ENCODE measurements at regions not wholly inside any gene's neighbourhood (a gene's known extent, or its start where the extent isn't known, plus 50 kb on each side); places are given as distances from the start of the nearest gene placed in this dataset.

DNA sequence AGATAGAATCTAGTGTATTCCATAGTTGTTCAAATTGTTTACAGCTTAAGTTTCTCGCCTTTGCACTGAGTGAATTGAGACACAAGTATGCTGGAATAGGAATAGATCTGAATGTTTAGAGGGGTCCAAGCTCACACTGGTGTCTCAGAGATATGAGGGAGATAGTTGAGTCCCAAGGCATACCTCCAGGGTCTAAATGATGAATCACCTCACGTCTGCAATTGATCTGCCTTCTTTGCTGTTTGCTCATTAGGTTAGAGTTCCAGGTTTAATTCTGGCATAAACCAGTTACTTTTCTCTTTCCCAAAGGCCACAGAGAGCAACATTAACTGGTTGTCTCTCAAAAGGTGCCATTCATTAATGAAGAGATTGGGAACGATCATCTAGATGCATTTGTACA is 106.3 kb upstream of the MME start:
- DNase-seq (no peak), ATAC-seq (no peak)
- Mint-ChIP-seq H3K9me3 (peaks cover 6 to 14% of the 10 kb centered on the region in 2 donors), H3K4me1 (no peaks in the 10 kb centered on the region), H3K36me3 (no peaks in the 10 kb centered on the region), H3K27ac (no peak overlapping the region), H3K4me3 (no peak overlapping the region), H3K27me3 (ENCODE audit: low read depth in 2 of 2) (no peaks in the 10 kb centered on the region)
- Histone ChIP-seq H3K36me3 (ENCODE audit: control insufficient read depth, insufficient read depth, low read length) (no peaks in the 10 kb centered on the region), H3K27me3 (ENCODE audit: control insufficient read depth, insufficient read depth, low read length) (no peaks in the 10 kb centered on the region), H3K4me1 (ENCODE audit: control insufficient read depth, insufficient read depth, low read length) (no peaks in the 10 kb centered on the region), H3K27ac (ENCODE audit: low read length) (no peak overlapping the region), H3K9me3 (ENCODE audit: control insufficient read depth, insufficient read depth, low read length) (no peaks in the 10 kb centered on the region), H3K4me3 (ENCODE audit: low read length) (no peak overlapping the region)
- intact Hi-C loops (cut with micrococcal nuclease) = no loop called here
- TF ChIP-seq, protein P1, sequence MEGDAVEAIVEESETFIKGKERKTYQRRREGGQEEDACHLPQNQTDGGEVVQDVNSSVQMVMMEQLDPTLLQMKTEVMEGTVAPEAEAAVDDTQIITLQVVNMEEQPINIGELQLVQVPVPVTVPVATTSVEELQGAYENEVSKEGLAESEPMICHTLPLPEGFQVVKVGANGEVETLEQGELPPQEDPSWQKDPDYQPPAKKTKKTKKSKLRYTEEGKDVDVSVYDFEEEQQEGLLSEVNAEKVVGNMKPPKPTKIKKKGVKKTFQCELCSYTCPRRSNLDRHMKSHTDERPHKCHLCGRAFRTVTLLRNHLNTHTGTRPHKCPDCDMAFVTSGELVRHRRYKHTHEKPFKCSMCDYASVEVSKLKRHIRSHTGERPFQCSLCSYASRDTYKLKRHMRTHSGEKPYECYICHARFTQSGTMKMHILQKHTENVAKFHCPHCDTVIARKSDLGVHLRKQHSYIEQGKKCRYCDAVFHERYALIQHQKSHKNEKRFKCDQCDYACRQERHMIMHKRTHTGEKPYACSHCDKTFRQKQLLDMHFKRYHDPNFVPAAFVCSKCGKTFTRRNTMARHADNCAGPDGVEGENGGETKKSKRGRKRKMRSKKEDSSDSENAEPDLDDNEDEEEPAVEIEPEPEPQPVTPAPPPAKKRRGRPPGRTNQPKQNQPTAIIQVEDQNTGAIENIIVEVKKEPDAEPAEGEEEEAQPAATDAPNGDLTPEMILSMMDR (IDR thresholded peaks at IDR 0.05) = no peak
- WGBS (ENCODE audit: insufficient coverage) = 89% methylated on average over 2 of the region's 3 CpGs

DNA sequence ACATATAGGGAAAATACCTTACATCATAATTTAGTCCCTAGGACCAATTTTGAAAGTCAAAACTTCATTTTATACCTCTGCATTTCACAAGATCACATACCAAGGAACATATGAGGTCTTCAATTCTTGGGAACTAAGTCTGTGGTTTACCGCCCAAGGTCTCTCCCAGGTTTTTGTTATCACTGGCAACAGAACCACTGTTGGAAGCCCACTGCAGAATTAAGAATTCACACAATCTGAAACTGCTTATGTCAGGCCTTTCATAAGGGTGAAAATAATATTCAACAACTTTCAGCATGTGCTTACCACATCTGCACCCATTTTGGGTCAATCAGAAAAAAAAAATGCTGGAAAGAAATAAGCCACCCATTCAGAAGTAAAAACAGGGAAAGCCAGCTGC is 107.2 kb upstream of the MME start:
- Mint-ChIP-seq H3K27ac (no peak overlapping the region), H3K4me3 (no peak overlapping the region), H3K27me3 (ENCODE audit: low read depth in 2 of 2) (no peaks in the 10 kb centered on the region), H3K4me1 (no peaks in the 10 kb centered on the region), H3K9me3 (peaks cover 4 to 16% of the 10 kb centered on the region in 2 donors), H3K36me3 (no peaks in the 10 kb centered on the region)
- 86% methylated on average over 1 of the region's 1 CpG for WGBS (ENCODE audit: insufficient coverage)
- H3K27me3 ChIP-seq (ENCODE audit: control insufficient read depth, insufficient read depth, low read length) = no peaks in the 10 kb centered on the region
- TF ChIP-seq, protein P1 (IDR thresholded peaks at IDR 0.05) = no peak
- ATAC-seq (no peak), DNase-seq (no peak)
- no peak overlapping the region for H3K4me3 ChIP-seq (ENCODE audit: low read length)
- no peaks in the 10 kb centered on the region for H3K4me1 ChIP-seq (ENCODE audit: control insufficient read depth, insufficient read depth, low read length)
- no peaks in the 10 kb centered on the region for H3K9me3 ChIP-seq (ENCODE audit: control insufficient read depth, insufficient read depth, low read length)
- no peaks in the 10 kb centered on the region for H3K36me3 ChIP-seq (ENCODE audit: control insufficient read depth, insufficient read depth, low read length)
- no peak overlapping the region for H3K27ac ChIP-seq (ENCODE audit: low read length)
- intact Hi-C loops (cut with micrococcal nuclease) = no loop called here

DNA sequence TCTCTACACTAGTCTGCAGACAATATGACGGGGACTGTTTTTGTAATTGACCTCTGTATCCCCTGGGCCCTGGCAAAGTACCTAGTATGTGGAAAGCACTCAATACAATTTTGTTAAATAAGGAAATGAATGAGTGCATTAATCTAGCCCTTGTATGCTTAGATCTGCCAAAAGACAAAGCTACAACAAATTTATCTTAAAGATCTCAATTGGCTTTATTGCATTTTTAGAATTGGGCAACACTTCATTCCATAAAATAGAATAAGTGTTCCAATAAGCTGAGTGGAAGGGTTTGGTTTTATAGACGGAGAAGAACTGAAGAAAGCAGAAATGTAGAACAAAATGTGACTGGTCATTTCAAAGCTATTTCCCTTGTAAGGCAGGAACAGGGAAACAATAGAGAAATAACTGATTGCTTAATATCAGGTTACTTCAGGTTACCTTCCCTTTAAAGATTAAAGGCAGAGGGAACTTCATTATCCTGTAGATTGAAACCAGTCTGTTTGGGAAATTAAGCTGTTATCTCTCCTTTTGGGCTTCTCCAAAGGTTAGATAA is 108.3 kb upstream of the MME start:
- Mint-ChIP-seq H3K4me3 (no peak overlapping the region), H3K9me3 (peaks cover 4 to 17% of the 10 kb centered on the region in 2 donors), H3K4me1 (no peaks in the 10 kb centered on the region), H3K27me3 (ENCODE audit: low read depth in 2 of 2) (no peaks in the 10 kb centered on the region), H3K27ac (no peak overlapping the region), H3K36me3 (no peaks in the 10 kb centered on the region)
- ATAC-seq (no peak), DNase-seq (no peak)
- TF ChIP-seq, protein P1 (IDR thresholded peaks at IDR 0.05) = no peak
- no peak overlapping the region for H3K27ac ChIP-seq (ENCODE audit: low read length)
- H3K4me1 ChIP-seq (ENCODE audit: control insufficient read depth, insufficient read depth, low read length) = no peaks in the 10 kb centered on the region
- H3K36me3 ChIP-seq (ENCODE audit: control insufficient read depth, insufficient read depth, low read length) = no peaks in the 10 kb centered on the region
- intact Hi-C loops (cut with micrococcal nuclease) = no loop called here
- 78% methylated on average over 2 of the region's 2 CpGs for WGBS (ENCODE audit: insufficient coverage)
- H3K27me3 ChIP-seq (ENCODE audit: control insufficient read depth, insufficient read depth, low read length) = no peaks in the 10 kb centered on the region
- H3K4me3 ChIP-seq (ENCODE audit: low read length) = no peak overlapping the region
- H3K9me3 ChIP-seq (ENCODE audit: control insufficient read depth, insufficient read depth, low read length) = no peaks in the 10 kb centered on the region

DNA sequence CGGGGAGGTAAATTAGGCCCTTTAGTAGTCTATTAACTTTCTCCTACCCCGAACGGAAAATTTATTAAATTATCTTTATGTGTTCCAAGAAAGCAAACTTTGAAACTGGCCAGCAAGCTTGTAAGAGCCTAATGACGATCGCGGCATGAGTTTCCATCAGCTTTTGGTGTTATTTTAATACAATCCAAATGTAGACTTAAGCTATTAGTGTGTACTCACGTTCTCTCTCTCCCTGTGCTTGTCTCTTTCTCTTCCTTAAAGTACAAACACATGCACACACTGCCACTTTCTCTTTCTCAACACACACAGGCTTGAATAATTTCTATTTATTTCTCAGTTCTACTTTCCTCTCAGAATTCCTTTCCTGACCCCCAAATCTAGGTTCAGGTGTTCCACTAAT is 108.8 kb upstream of the MME start:
- WGBS (ENCODE audit: insufficient coverage) = 83% methylated on average over 7 of the region's 7 CpGs
- Histone ChIP-seq H3K27me3 (ENCODE audit: control insufficient read depth, insufficient read depth, low read length) (no peaks in the 10 kb centered on the region), H3K4me3 (ENCODE audit: low read length) (no peak overlapping the region), H3K27ac (ENCODE audit: low read length) (no peak overlapping the region), H3K36me3 (ENCODE audit: control insufficient read depth, insufficient read depth, low read length) (no peaks in the 10 kb centered on the region), H3K4me1 (ENCODE audit: control insufficient read depth, insufficient read depth, low read length) (no peaks in the 10 kb centered on the region), H3K9me3 (ENCODE audit: control insufficient read depth, insufficient read depth, low read length) (no peaks in the 10 kb centered on the region)
- intact Hi-C loops (cut with micrococcal nuclease) = no loop called here
- Mint-ChIP-seq H3K27me3 (ENCODE audit: low read depth in 2 of 2) (no peaks in the 10 kb centered on the region), H3K4me3 (no peak overlapping the region), H3K36me3 (no peaks in the 10 kb centered on the region), H3K4me1 (no peaks in the 10 kb centered on the region), H3K27ac (no peak overlapping the region), H3K9me3 (peaks cover 4 to 17% of the 10 kb centered on the region in 2 donors)
- ATAC-seq = no peak
- DNase-seq = no peak
- TF ChIP-seq, protein P1 (IDR thresholded peaks at IDR 0.05) = no peak
